ENCODE measurements at regions not wholly inside any gene's neighbourhood (a gene's known extent, or its start where the extent isn't known, plus 50 kb on each side); places are given as distances from the start of the nearest gene placed in this dataset.
A peak's percentile ranks its signal among the peaks of the same experiment; 100 is the strongest.

- Histone ChIP-seq H3K79me2 (ENCODE audit: insufficient read depth, low read depth, low read length) (no peaks in the 10 kb centered on the region), H4K20me1 (ENCODE audit: insufficient read depth, low read length) (no peaks in the 10 kb centered on the region), H3K9me3 (ENCODE audit: low read length) (no peaks in the 10 kb centered on the region), H3K4me2 (ENCODE audit: low read length) (no peak overlapping the region), H3K4me3 (ENCODE audit: low read depth, low read length, poor library complexity, severe bottlenecking) (no peak overlapping the region), H3K36me3 (ENCODE audit: insufficient read depth, low read length) (no peaks in the 10 kb centered on the region), H3K4me1 (ENCODE audit: insufficient read depth, low read length, poor library complexity, severe bottlenecking) (peaks cover 96% of the 10 kb centered on the region), H3K27ac (ENCODE audit: low read depth, low read length, poor library complexity, severe bottlenecking) (no peak overlapping the region), H2AFZ (ENCODE audit: low read length) (peak overlapping the region; percentile 4; the same call in 1 of the 2 replicates), H3K9me2 (ENCODE audit: insufficient read depth, low read length) (no peaks in the 10 kb centered on the region)
- no peak for TF ChIP-seq EZH2phosphoT487 (IDR thresholded peaks at IDR 0.05; ENCODE audit: borderline replicate concordance, low read depth, low read length)
- TF ChIP-seq CTCF (conservative IDR thresholded peaks at IDR 0.05; ENCODE audit: low read length), result no peak
- ChIA-PET POLR2A (interaction anchor here (1.0 kb wide), 1 partner anchor 174 kb away, joined by 3 read pairs; no protein-coding TSS in a partner anchor), CTCF (ENCODE audit: unreplicated experiment) (interaction anchor here (1.6 kb wide), 1 partner anchor 31 kb away, joined by 5 read pairs; no protein-coding TSS in a partner anchor)
- BruUV-seq (replicated peaks), result no TSS peak
- intact Hi-C loops (cut with micrococcal nuclease; ENCODE audit: unreplicated experiment), result no loop called here
- DNase-seq (ENCODE audit: low spot score), result no peak
These were observed 105.8 kb upstream of the DUSP22 start for GRCh38 chr6:186340-186965.

GRCh38 chr6:187210-187861 is 105.0 kb upstream of the DUSP22 start:
- BruUV-seq (replicated peaks), result no TSS peak
- Histone ChIP-seq H4K20me1 (ENCODE audit: insufficient read depth, low read length) (no peaks in the 10 kb centered on the region), H3K4me2 (ENCODE audit: low read length) (no peak overlapping the region; the same call in 1 of the 2 replicates), H3K4me3 (ENCODE audit: low read depth, low read length, poor library complexity, severe bottlenecking) (no peak overlapping the region), H3K9me3 (ENCODE audit: low read length) (no peaks in the 10 kb centered on the region), H3K27ac (ENCODE audit: low read depth, low read length, poor library complexity, severe bottlenecking) (no peak overlapping the region), H3K4me1 (ENCODE audit: insufficient read depth, low read length, poor library complexity, severe bottlenecking) (peaks cover 92% of the 10 kb centered on the region), H3K79me2 (ENCODE audit: insufficient read depth, low read depth, low read length) (no peaks in the 10 kb centered on the region), H3K9me2 (ENCODE audit: insufficient read depth, low read length) (no peaks in the 10 kb centered on the region), H3K36me3 (ENCODE audit: insufficient read depth, low read length) (no peaks in the 10 kb centered on the region), H2AFZ (ENCODE audit: low read length) (peak overlapping the region; percentile 47)
- no peak for DNase-seq (ENCODE audit: low spot score)
- TF ChIP-seq EZH2phosphoT487 (IDR thresholded peaks at IDR 0.05; ENCODE audit: borderline replicate concordance, low read depth, low read length), result no peak
- intact Hi-C loops (cut with micrococcal nuclease; ENCODE audit: unreplicated experiment), result no loop called here
- ChIA-PET POLR2A (interaction anchor here (0.7 to 1.0 kb wide), 4 partner anchors 136 to 207 kb away, joined by 3 to 4 read pairs (median 3); no protein-coding TSS in a partner anchor), CTCF (ENCODE audit: unreplicated experiment) (interaction anchor here (0.6 to 1.6 kb wide), 2 partner anchors 30 to 178 kb away, joined by 3 to 5 read pairs; no protein-coding TSS in a partner anchor)

GRCh38 chr6:188821-189655 is 103.2 kb upstream of the DUSP22 start:
- Histone ChIP-seq H3K4me2 (ENCODE audit: low read length) (peak overlapping the region; percentile 44), H4K20me1 (ENCODE audit: insufficient read depth, low read length) (no peaks in the 10 kb centered on the region), H3K9me3 (ENCODE audit: low read length) (no peaks in the 10 kb centered on the region), H3K27ac (ENCODE audit: low read depth, low read length, poor library complexity, severe bottlenecking) (peak overlapping the region; percentile 24), H2AFZ (ENCODE audit: low read length) (peak overlapping the region; percentile 89), H3K79me2 (ENCODE audit: insufficient read depth, low read depth, low read length) (no peaks in the 10 kb centered on the region), H3K36me3 (ENCODE audit: insufficient read depth, low read length) (no peaks in the 10 kb centered on the region), H3K4me3 (ENCODE audit: low read depth, low read length, poor library complexity, severe bottlenecking) (no peak overlapping the region), H3K9me2 (ENCODE audit: insufficient read depth, low read length) (no peaks in the 10 kb centered on the region), H3K4me1 (ENCODE audit: insufficient read depth, low read length, poor library complexity, severe bottlenecking) (peaks cover 87% of the 10 kb centered on the region)
- ChIA-PET CTCF (ENCODE audit: unreplicated experiment) (interaction anchor here (1.2 to 2.5 kb wide), 6 partner anchors 9 to 176 kb away, joined by 3 to 8 read pairs (median 4); no protein-coding TSS in a partner anchor), POLR2A (interaction anchor here (0.6 to 3.0 kb wide), 14 partner anchors 9 to 300 kb away, joined by 3 to 14 read pairs (median 4); no protein-coding TSS in a partner anchor)
- no TSS peak for BruUV-seq (replicated peaks)
- peak; percentile 89 for DNase-seq (ENCODE audit: low spot score)
- intact Hi-C loops (cut with micrococcal nuclease; ENCODE audit: unreplicated experiment), result loop anchor here (2.0 kb wide), 3 partner anchors 108 to 404 kb away; no protein-coding TSS in a partner anchor
- no peak for TF ChIP-seq EZH2phosphoT487 (IDR thresholded peaks at IDR 0.05; ENCODE audit: borderline replicate concordance, low read depth, low read length)
- TF ChIP-seq CTCF (conservative IDR thresholded peaks at IDR 0.05; ENCODE audit: low read length), result peak; percentile 98
